Progenitor cell of endocrine pancreas (in vitro differentiated cells): ENCODE measurements at regions not wholly inside any gene's neighbourhood (a gene's known extent, or its start where the extent isn't known, plus 50 kb on each side); places are given as distances from the start of the nearest gene placed in this dataset.
A peak's percentile ranks its signal among the peaks of the same experiment; 100 is the strongest.

ENCODE experiments used
- DNase-seq: peaks from one replicate; pipeline ENCODE4 v3.0.0; 2021; ENCODE audit warnings: low spot score; ENCODE audit not compliant: unreplicated experiment
- H3K27ac Mint-ChIP-seq: 2 replicates; pipeline ENCODE4 v1.8.0; 2021; ENCODE audit warnings: mild to moderate bottlenecking, moderate library complexity, mixed read lengths
- H3K27me3 Mint-ChIP-seq: 2 replicates; pipeline ENCODE4 v1.8.0; 2021; ENCODE audit warnings: mixed read lengths
- H3K36me3 Mint-ChIP-seq: 2 replicates; pipeline ENCODE4 v1.8.0; 2022; ENCODE audit warnings: mixed read lengths; ENCODE audit not compliant: insufficient read depth
- H3K4me1 Mint-ChIP-seq: 2 replicates; pipeline ENCODE4 v1.8.0; 2021; ENCODE audit warnings: low read depth, mixed read lengths
- H3K4me3 Mint-ChIP-seq: 2 replicates; pipeline ENCODE4 v1.8.0; 2021; ENCODE audit warnings: low read depth, mild to moderate bottlenecking, moderate library complexity, mixed read lengths
- H3K9me3 Mint-ChIP-seq: 2 replicates; pipeline ENCODE4 v1.8.0; 2021; ENCODE audit warnings: low read depth, mixed read lengths
- TF ChIP-seq, protein P1 (sequence below): fragments of 200-600 bp; sonication (generic); IDR thresholded peaks from one replicate; pipeline ENCODE4 v1.5.0; 2021; ENCODE audit warnings: antibody characterized with exemption, mild to moderate bottlenecking; ENCODE audit not compliant: unreplicated experiment

DNA sequence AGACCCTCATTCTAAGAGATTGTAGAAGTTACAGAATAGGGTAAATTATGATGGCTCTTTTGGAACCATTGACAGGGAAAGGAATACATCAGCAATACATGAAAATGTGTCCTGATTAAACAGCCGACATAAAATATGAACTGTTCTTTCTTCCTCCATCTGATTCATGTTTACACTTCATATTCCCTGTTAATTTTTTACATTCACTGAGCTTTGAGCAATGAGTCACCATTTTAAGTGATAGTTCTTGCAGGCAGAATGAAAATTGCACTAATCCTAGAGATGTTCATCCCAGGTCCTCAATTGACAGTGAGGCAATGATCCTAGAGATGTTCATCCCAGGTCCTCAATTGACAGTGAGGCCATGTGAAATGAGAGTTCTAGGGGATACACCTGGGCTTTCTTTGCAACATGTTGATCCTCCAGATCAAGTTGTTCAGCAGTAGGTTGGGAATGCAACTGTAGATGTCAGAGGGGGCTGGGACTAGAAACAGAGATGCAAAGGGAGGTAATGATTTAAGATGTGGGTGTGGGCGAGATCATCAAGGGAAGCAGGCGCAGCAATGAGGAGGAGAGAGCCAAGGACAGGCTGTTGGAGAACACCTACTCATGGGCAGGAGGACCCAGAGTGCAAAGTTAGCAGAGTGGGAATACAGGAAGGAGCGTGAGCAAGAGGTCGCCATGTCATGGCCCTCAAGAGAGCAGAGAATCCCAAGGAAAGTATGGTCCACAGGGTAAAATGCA is 138.7 kb downstream of the ZNF365 start:
- H3K27ac Mint-ChIP-seq = no peak overlapping the region
- no peaks in the 10 kb centered on the region for H3K27me3 Mint-ChIP-seq
- H3K4me1 Mint-ChIP-seq = no peaks in the 10 kb centered on the region
- DNase-seq = no peak
- TF ChIP-seq, protein P1, sequence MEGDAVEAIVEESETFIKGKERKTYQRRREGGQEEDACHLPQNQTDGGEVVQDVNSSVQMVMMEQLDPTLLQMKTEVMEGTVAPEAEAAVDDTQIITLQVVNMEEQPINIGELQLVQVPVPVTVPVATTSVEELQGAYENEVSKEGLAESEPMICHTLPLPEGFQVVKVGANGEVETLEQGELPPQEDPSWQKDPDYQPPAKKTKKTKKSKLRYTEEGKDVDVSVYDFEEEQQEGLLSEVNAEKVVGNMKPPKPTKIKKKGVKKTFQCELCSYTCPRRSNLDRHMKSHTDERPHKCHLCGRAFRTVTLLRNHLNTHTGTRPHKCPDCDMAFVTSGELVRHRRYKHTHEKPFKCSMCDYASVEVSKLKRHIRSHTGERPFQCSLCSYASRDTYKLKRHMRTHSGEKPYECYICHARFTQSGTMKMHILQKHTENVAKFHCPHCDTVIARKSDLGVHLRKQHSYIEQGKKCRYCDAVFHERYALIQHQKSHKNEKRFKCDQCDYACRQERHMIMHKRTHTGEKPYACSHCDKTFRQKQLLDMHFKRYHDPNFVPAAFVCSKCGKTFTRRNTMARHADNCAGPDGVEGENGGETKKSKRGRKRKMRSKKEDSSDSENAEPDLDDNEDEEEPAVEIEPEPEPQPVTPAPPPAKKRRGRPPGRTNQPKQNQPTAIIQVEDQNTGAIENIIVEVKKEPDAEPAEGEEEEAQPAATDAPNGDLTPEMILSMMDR = no peak
- no peaks in the 10 kb centered on the region for H3K9me3 Mint-ChIP-seq
- H3K4me3 Mint-ChIP-seq = no peak overlapping the region
- no peaks in the 10 kb centered on the region for H3K36me3 Mint-ChIP-seq

DNA sequence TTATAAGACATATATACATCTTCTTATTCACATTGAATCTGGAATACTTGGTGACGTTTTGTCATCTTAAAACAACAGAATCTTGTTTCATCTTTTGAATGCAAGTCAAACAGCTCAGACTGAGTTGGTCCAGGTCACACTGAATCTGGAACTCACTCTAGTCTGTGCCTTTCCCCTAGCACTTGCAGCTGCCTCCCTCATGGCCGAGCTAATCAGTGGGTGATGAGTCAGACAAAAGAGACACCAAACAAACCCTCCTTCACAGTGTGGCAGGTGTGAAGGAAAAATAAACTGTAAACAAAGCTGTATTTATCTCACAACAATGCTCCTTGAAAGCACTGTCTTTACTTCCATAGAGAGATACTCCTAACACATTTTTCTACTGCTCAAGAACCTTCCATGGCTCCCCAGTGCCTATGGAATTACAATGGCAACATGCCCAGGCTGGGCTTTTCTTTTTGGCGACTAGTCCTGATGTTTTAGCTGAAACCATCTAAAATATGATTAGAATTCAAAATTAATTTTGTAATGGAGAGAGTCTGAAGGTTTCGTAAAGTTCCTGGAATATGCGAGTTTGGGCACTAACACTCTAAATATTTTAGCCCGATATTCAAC is 140.0 kb downstream of the ZNF365 start:
- Mint-ChIP-seq H3K4me3 (no peak overlapping the region), H3K9me3 (no peaks in the 10 kb centered on the region), H3K27ac (no peak overlapping the region), H3K4me1 (no peaks in the 10 kb centered on the region), H3K36me3 (no peaks in the 10 kb centered on the region), H3K27me3 (no peaks in the 10 kb centered on the region)
- DNase-seq = no peak
- TF ChIP-seq, protein P1 = no peak

DNA sequence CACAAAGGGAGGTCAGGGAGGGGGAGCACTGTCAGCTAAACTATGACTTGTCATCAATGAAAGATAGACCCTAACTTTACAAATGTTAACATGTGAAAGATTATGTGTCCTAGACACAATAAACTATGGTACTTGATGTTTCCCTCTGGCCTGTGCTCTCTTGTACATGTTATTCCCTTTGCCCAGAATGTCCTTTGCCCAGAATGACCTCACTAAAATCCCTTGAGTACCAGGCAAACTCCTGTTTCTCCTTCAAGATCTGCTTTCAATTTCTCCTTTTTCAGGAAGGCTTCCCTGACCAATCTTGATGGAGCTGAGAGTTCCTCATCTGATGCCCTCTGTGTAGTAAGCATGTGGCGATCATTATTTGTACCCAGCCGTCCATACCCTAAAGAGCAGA is 143.1 kb downstream of the ZNF365 start:
- Mint-ChIP-seq H3K4me1 (no peaks in the 10 kb centered on the region), H3K36me3 (no peaks in the 10 kb centered on the region), H3K27me3 (no peaks in the 10 kb centered on the region), H3K27ac (no peak overlapping the region), H3K9me3 (peaks cover 3% of the 10 kb centered on the region), H3K4me3 (no peak overlapping the region)
- TF ChIP-seq, protein P1 = no peak
- DNase-seq = no peak

DNA sequence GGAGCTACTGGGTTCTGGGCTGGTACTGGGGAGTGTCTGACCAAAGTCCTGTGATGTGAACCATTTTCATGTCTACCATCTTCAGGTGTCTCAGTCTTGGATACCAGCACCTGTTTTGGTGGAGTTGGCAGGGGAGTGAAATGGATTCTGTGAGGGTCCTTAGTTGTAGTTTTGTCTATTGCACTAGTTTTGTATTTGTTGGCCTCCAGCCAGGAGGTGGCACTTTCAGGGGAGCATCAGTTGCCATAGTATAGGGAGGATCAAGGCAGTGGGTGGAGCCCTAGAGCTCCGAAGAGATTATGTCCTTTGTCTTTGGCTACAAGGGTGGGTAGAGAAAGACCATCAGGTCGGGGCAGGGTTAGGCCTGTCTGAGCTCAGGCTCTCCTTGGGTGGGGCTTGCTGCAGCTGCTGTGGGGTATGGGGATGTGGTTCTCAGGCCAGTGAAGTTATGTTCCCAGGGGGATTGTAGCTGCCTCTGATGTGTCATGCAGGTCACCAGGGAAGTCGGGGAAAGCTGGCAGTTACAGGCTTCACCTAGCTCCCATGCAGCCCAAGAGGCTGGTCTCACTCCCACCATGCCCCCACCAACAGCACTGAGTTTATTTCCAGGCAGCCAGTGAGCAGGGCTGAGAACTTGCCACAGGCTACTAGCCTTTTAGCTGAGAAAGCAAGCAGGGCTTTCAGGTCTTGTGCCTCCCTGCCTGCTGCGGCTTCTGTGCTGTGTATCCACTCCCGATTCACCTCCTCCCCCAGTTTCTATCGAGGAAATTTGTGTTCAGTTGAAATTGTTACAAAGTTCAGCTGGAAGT is 153.1 kb downstream of the ZNF365 start:
- Mint-ChIP-seq H3K27me3 (no peaks in the 10 kb centered on the region), H3K36me3 (no peaks in the 10 kb centered on the region), H3K9me3 (peaks cover 27% of the 10 kb centered on the region), H3K4me3 (no peak overlapping the region), H3K27ac (peak overlapping the region; percentile 12), H3K4me1 (no peaks in the 10 kb centered on the region)
- TF ChIP-seq, protein P1 = no peak
- no peak for DNase-seq

DNA sequence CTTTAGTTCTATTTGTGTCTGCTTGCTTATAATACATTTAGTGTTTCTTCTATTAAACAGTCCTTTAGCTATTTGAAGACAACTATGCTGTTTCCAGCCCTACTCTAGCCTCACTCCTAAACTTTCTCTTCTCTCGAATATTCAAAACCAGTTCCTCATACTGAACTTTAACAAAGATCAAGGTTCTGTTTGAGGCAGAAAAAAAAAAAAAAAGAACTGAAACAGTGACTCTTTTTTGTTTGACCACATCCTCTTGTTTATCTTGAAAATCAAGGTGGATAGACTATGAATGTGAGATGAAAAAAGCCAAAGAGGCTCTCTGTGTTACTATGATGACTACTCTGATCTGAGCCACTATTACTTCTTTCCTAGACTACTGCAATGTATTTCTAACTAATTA is 154.3 kb downstream of the ZNF365 start:
- Mint-ChIP-seq H3K4me3 (no peak overlapping the region), H3K27me3 (no peaks in the 10 kb centered on the region), H3K36me3 (no peaks in the 10 kb centered on the region), H3K4me1 (no peaks in the 10 kb centered on the region), H3K27ac (no peak overlapping the region), H3K9me3 (peaks cover 17% of the 10 kb centered on the region)
- TF ChIP-seq, protein P1 = no peak
- no peak for DNase-seq
